GM19395 (cell line): ENCODE measurements at regions not wholly inside any gene's neighbourhood (a gene's known extent, or its start where the extent isn't known, plus 50 kb on each side); places are given as distances from the start of the nearest gene placed in this dataset.

ENCODE experiments used
- ATAC-seq: cut with Tn5 transposase; IDR thresholded peaks from one replicate; pipeline ENCODE4 v1.9.1; 2021; ENCODE audit warnings: mild to moderate bottlenecking, moderate library complexity; ENCODE audit not compliant: unreplicated experiment

- no peak for ATAC-seq
Observed at GRCh38 chr5:73312146-73312871, 136.3 kb downstream of the FOXD1 start.

GRCh38 chr5:73311291-73312110, 137.1 kb downstream of the FOXD1 start:
- ATAC-seq, result no peak

- no peak for ATAC-seq
Observed at GRCh38 chr5:73307645-73308355, 134.8 kb downstream of the TMEM174 start.

GRCh38 chr5:73306741-73307275, 133.8 kb downstream of the TMEM174 start:
- ATAC-seq, result no peak

- no peak for ATAC-seq
Observed at GRCh38 chr5:73306078-73306719, 133.2 kb downstream of the TMEM174 start.

GRCh38 chr5:73305386-73305785, 132.4 kb downstream of the TMEM174 start:
- no peak for ATAC-seq

GRCh38 chr5:73304381-73304780, 131.4 kb downstream of the TMEM174 start:
- no peak for ATAC-seq

- no peak for ATAC-seq
Observed at GRCh38 chr5:73303148-73304079, 130.4 kb downstream of the TMEM174 start.

- no peak for ATAC-seq
Observed at GRCh38 chr5:73302797-73303147, 129.8 kb downstream of the TMEM174 start.

- no peak for ATAC-seq
Observed at GRCh38 chr5:73301208-73301901, 128.4 kb downstream of the TMEM174 start.

GRCh38 chr5:73300337-73301207, 127.6 kb downstream of the TMEM174 start:
- no peak for ATAC-seq

GRCh38 chr5:73299665-73300336, 126.8 kb downstream of the TMEM174 start:
- no peak for ATAC-seq

- no peak for ATAC-seq
Observed at GRCh38 chr5:73298772-73299630, 126.0 kb downstream of the TMEM174 start.

- ATAC-seq, result no peak
Observed at GRCh38 chr5:73298251-73298771, 125.3 kb downstream of the TMEM174 start.

GRCh38 chr5:73297430-73297829, 124.4 kb downstream of the TMEM174 start:
- ATAC-seq, result no peak

- ATAC-seq, result no peak
Observed at GRCh38 chr5:73296772-73297171, 123.8 kb downstream of the TMEM174 start.

GRCh38 chr5:73295921-73296320, 122.9 kb downstream of the TMEM174 start:
- ATAC-seq, result no peak
